Type B pancreatic cell (in vitro differentiated cells): ENCODE measurements at regions not wholly inside any gene's neighbourhood (a gene's known extent, or its start where the extent isn't known, plus 50 kb on each side); places are given as distances from the start of the nearest gene placed in this dataset.

ENCODE experiments used
- DNase-seq: peaks from one replicate; pipeline ENCODE4 v3.0.0; 2021; ENCODE audit warnings: mixed read lengths; ENCODE audit not compliant: unreplicated experiment; ENCODE audit errors: extremely low spot score
- H3K27ac Mint-ChIP-seq: 2 replicates; pipeline ENCODE4 v1.8.0; 2021; ENCODE audit warnings: mild to moderate bottlenecking, mixed read lengths
- H3K27me3 Mint-ChIP-seq: 2 replicates; pipeline ENCODE4 v1.8.0; 2021; ENCODE audit warnings: mixed read lengths
- H3K36me3 Mint-ChIP-seq: 2 replicates; pipeline ENCODE4 v1.8.0; 2021; ENCODE audit warnings: mixed read lengths
- H3K4me1 Mint-ChIP-seq: one replicate; pipeline ENCODE4 v1.8.0; 2021; ENCODE audit warnings: mixed read lengths; ENCODE audit not compliant: unreplicated experiment
- H3K4me3 Mint-ChIP-seq: 2 replicates; pipeline ENCODE4 v1.8.0; 2021; ENCODE audit warnings: mild to moderate bottlenecking, mixed read lengths
- H3K9me3 Mint-ChIP-seq: 2 replicates; pipeline ENCODE4 v1.8.0; 2021; ENCODE audit warnings: mixed read lengths
- CTCF ChIP-seq: fragments of 200-600 bp; sonication (generic); conservative IDR thresholded peaks from 2 replicates; pipeline ENCODE4 v1.5.0; 2021; ENCODE audit warnings: antibody characterized with exemption, mild to moderate bottlenecking

DNA sequence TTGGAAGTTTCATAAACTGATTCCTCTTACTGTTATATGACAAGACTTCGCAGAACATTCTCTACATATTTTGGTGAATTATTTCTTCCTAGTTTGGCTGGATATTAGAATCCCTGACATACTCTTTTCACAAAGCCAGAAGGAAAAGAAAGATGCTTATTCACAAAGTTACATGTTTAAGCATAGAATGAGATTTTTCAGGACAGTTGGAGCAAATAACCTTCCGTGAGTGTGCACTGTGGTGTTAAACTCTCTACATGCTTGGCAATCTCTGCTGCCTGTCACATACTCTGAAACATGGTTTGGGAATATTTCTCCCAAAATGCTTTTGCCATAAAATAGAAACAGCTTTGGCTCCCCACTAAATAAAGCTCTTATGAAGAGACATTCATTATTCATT, 230.0 kb upstream of the MTNR1B start:
- no peak overlapping the region for H3K27ac Mint-ChIP-seq
- H3K4me3 Mint-ChIP-seq: no peak overlapping the region
- peaks cover 19% of the 10 kb centered on the region for H3K4me1 Mint-ChIP-seq

DNA sequence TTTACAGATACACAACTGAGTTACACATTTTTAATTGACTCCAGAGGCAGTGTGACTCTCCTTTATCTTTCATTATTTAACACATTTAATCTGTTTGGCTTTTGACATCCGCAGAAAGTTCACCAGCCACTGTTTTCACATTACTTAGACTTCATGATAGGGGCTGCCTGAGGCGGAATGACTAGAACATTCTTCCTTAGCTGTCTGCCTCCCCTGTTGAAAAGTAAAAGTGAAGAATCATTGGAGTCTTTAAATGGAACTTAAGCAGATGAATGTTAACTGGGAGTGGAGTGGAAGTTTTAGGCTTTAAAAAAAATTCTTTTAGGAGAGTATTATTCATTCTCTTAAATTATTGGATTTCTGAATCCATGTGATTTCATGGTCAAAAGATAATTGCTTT, 229.2 kb upstream of the MTNR1B start:
- H3K9me3 Mint-ChIP-seq: peaks cover 3% of the 10 kb centered on the region
- no peak overlapping the region for H3K4me3 Mint-ChIP-seq
- H3K36me3 Mint-ChIP-seq: peaks cover 3% of the 10 kb centered on the region
- no peak overlapping the region for H3K27ac Mint-ChIP-seq
- no peak for DNase-seq
- no peak for TF ChIP-seq CTCF
- no peaks in the 10 kb centered on the region for H3K27me3 Mint-ChIP-seq
- H3K4me1 Mint-ChIP-seq: peaks cover 23% of the 10 kb centered on the region

More for the DNA sequence above, 230.0 kb upstream of the MTNR1B start:
- Mint-ChIP-seq H3K9me3 (peaks cover 3% of the 10 kb centered on the region), H3K36me3 (peaks cover 3% of the 10 kb centered on the region), H3K27me3 (no peaks in the 10 kb centered on the region)
- no peak for DNase-seq
- TF ChIP-seq CTCF: no peak

DNA sequence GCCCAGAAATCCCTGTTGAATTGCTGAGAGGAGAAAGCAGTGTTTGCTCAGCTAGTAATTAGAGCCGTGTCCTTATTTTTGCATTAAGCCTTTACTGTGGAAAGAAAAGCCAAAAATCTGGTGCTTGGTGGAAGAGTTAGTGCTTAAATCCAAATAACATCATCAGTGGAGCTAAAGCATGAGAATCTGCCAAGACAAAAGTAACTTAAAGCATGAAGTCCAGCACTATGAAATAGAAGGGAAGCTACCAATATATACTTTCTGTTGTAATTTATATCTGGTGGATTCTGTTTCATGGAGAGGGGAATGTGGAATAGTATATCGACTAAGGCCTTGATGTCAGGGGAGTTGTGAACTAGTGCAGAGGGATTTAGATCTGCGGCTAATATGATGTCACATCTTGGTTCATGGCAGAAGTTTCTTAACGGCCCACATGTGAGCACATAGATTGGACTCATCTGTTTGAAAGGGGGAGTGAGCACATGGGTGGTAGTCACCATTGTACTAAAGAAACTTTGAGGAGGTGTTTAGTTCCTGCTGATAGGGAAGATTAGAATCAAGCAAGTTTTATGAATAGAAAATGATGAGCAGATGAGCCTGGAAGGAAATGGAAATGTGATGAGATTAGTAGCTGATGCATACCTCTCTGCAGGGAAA, 224.4 kb upstream of the MTNR1B start:
- peaks cover 11% of the 10 kb centered on the region for H3K4me1 Mint-ChIP-seq
- H3K27me3 Mint-ChIP-seq: no peaks in the 10 kb centered on the region
- H3K27ac Mint-ChIP-seq: no peak overlapping the region
- H3K36me3 Mint-ChIP-seq: peaks cover 8% of the 10 kb centered on the region
- H3K4me3 Mint-ChIP-seq: no peak overlapping the region
- no peak for TF ChIP-seq CTCF
- no peak for DNase-seq
- peaks cover 6% of the 10 kb centered on the region for H3K9me3 Mint-ChIP-seq

DNA sequence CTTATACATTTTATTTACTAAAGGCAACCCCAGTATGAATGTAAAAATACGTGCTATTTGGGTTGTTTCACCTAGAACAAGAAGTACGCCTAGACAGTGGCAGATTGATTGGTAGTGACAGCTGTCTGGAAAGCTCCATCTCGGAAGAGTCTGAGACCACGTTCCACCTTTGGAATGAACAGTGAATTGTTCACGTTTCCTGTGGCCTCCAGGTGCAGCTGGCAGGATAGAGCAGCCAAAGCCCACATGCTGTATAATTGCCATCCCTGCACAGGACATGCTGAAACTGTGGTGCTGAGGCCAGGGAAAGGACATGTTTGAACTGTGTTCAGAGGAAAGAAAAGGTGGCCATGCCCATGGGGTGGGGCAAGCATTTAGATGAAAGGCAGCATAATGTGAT, 218.7 kb upstream of the MTNR1B start:
- peaks cover 19% of the 10 kb centered on the region for H3K4me1 Mint-ChIP-seq
- TF ChIP-seq CTCF: no peak
- peaks cover 3% of the 10 kb centered on the region for H3K9me3 Mint-ChIP-seq
- no peak overlapping the region for H3K4me3 Mint-ChIP-seq
- H3K36me3 Mint-ChIP-seq: peaks cover 5% of the 10 kb centered on the region
- no peak for DNase-seq
- no peaks in the 10 kb centered on the region for H3K27me3 Mint-ChIP-seq
- no peak overlapping the region for H3K27ac Mint-ChIP-seq

DNA sequence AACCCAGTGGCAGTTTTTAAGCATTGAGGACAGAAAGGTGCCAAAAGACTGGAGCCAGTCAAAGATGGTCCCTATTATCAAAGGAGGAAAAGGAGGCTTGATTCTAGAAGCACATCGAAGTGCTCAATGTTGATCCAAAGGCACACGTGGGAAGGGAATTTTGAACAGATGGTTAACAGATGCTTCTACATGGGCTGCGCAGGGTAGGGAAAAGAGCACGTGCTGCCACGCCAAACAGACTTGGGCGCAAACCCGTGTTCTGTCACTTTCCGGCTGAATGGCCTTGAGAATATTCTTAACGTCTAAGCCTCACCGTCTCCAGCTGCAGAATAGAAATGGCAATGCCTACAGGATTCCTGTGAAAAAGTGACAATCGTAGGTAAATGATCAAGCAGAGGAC, 217.9 kb upstream of the MTNR1B start:
- Mint-ChIP-seq H3K36me3 (peaks cover 5% of the 10 kb centered on the region), H3K4me3 (no peak overlapping the region), H3K27ac (no peak overlapping the region)

More for the DNA sequence above, 217.9 kb upstream of the MTNR1B start:
- DNase-seq: no peak
- Mint-ChIP-seq H3K27me3 (no peaks in the 10 kb centered on the region), H3K9me3 (peaks cover 3% of the 10 kb centered on the region), H3K4me1 (peaks cover 19% of the 10 kb centered on the region)
- TF ChIP-seq CTCF: no peak
